ENCODE measurements at regions not wholly inside any gene's neighbourhood (a gene's known extent, or its start where the extent isn't known, plus 50 kb on each side); places are given as distances from the start of the nearest gene placed in this dataset.
"Not testable (repeated sequence)": the region's sequence is repeated elsewhere in the genome, so short reads cannot be mapped to it uniquely, and the experiment has no call there.

DNA sequence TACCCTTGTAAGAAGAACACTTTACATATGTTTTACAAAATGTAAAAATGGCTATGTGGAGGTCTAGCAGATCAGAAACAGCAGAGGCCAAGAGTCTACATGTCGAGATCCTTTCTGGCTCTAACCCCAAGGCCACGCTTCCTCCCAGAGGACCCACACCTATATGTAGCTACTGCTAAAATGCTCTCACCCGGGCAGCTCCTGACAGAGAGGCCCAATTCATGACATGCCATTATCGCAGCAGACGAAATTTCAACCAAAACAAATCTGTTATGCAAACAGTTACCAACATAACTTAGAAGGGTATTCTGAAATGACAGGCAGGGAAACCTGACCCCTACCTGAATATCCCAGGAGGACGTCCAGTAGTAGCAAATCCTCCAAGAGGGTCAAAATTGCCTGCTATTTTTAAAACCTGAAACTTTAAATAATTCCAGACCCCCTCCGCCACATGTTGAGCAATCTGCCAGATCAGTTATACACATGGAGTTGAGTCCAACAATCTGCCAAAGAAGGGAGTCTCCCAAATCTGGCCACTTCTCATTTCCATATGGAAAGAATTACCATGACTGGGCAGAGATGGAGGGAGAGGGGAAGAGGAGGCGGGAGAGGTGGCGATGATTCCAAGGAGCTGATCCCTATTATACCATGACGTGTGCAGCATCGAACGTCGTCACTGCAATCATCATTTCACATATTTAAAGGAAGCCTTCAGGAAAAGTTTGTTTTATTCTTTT, 192.9 kb upstream of the TBL1X start:
- no peak for DNase-seq

DNA sequence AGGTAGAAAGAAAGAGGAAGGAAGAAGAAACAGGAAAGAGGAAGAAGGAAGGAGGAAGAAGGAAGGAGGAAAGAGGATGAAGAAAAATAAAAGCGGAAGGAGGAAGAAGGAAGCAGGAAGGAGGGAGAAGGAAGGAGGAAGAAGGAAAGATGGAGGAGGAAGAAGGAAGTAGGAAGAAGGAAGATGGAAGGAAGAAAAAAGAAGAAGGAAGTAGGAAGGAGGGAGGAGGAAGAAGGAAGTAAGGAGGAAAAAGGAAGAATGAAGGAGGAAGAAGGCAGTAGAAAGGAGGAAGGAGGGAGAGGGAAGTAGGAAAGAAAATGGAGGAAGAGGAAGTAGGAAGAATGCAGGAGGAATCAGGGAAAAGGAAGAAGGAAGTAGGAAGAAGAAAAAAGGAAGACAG, 191.1 kb upstream of the TBL1X start:
- DNase-seq: no peak

DNA sequence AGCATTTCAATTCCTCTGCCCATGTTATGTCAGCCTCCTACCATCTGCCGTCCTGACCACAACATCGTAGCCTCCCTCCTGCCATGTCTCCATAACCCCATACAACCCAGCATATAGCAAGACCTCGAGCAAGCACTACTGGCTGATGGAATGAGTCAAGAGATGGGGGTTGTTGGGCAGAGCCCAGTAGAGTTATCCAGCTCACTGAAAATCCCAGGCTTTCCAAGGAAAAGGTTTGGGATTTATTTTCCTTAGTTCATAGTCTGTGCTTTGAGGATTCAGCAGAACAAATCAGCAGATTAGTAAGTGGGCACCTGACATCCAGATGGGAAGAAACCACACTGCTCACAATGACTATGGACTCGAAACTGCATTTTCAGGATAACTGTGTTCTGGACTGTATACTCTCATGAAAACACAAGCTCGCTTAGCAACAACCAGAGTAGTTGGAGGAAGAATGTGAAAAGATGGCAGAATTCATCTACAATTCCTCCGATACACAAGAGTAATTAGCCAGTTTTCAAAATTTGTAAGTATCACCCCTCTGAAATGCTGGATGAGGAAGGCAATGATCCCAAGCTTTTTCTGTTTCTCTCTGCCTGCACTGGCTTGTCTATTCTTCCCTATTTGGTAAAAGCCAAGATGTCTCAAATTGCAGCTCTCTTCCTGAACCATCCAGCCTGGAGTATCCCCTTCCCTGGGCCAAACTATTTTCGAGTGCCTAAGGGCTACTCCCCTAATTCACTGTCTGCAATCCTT, 186.2 kb upstream of the TBL1X start:
- no peak for DNase-seq

DNA sequence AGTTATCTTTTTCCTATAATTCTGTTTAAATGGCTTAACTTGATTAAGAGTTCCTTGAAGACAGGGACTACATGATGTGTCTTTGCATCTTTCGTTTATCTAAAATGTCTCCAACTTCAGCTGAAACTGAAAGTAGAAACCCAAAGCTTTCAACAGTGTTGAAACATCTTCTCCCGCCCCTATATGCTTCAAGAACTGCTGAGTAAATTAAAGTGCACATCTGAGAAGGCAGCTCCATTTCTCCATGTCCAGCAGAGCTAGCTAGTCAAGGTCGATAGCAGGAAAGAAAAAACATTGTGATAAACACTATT, 185.7 kb upstream of the TBL1X start:
- peak in 1 of 5 experiments; percentile 72 for DNase-seq

DNA sequence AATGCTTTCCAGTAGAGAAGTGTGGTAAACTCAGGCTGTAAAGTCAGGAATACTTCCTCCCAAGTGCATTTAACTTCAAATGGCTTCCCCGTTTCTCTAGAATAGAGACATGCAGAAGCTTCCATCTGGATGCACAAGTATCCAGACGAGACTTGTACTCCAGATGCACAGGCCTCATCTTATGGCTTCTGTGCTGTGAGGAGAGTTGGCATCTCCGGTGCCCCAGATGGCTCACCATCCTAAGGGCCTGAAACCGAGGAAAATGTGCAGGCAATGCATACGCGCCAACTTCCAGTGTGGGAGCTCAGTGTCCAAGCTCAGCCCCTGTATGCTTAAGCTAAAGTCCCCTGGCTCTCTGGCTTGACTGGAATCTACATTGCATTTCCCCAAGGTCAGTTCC, 184.0 kb upstream of the TBL1X start:
- DNase-seq: no peak

DNA sequence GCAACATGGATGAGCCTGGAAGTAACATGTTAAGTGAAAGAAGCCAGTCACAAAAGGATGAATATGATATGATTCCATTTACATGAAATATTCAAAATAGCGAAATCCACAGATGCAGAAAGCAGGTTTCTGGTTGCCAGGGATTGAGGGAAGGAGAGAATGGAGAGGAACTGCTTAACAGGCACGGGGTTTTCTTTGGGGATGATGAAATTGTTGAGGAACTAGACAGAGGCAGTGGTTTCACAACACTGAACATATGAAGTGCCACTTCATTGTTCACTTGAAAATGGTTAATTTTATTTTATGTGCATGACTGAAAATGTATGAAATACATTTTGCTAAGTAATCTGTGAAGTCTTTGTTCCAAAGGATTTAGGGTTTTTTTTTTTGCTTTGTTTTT, 182.5 kb upstream of the TBL1X start:
- DNase-seq: no peak

DNA sequence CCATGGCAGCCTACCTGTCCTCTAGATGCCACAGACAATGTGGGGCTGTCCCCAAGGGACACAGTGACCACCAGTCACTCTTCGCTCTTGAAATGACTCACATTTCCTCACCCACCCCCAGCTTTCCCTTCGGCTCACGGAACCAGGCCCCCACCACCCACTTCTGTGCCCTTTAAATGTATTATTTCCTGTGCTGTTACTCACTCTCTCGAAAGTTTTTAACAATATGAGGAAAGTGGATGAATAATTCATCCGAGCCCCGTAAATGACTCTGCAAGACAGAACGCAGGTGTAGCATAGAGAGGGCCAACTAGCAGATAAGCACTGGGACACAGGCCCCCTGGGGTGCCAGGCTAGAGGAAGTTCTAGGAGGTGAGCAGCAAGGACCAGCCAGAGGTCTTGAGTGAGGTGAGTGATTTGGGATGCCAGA, 179.5 kb upstream of the TBL1X start:
- DNase-seq: peak in 2 of 5 experiments; percentile 43 to 56

DNA sequence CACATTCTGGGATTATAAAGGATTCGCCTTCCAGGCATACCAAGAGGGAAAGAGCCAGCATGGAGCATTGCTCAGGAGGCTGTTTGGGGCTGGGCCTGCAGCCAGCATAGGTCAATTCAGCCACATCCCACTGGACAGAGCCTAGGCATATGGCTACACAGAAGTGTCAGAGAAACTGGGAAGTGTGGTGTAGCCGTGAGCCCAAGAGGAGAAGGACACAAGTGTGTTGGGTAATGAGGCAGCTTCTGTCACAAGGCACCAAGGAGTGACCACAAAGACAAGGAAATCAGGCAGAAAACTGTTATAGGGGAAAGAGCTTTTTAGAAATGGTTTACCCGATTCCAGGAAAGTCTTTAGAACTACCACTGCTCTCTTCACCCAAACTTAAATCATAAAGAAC, 178.6 kb upstream of the TBL1X start:
- no peak for DNase-seq

DNA sequence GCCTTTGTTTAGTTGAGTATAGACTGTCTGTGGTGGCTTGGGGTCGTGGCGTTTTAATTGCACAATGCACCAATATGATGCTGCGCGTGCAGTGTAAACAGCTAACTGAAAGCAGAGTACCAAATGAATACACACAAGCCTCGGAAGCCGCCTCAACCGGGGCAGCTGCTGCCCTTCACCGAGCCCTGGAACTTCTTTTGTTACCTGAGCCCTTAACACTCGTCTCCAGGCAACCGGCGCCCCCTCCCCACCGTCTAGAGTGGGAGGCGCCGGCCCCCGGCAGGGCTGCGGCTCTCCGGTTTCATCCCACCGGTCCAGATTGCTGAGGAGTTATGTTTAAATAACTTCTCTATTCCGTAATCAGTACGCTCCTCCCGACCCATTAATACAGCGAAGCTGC, 173.2 kb upstream of the TBL1X start:
- no peak for DNase-seq

DNA sequence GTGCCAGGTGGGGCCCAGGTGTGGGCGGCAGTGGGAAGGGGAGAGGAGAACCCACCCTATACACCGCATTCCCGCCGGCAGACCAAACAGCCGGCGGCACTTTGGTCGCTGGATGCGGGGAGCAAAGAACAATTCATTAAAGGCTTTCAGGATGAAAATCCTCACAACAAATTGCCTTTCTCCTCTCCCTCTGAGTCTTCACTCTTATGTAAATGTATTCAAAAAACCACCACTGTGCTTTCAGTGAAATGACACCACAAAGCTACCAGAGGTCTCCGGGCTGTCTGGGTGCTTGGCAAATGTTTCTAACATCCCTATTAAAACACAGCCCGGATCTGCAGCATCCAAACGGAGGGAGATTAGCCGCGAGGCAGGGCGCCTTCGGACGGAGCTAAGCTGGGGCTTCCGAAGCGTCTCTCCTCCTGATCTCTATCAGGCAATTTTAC, 171.8 kb upstream of the TBL1X start:
- no peak for DNase-seq

DNA sequence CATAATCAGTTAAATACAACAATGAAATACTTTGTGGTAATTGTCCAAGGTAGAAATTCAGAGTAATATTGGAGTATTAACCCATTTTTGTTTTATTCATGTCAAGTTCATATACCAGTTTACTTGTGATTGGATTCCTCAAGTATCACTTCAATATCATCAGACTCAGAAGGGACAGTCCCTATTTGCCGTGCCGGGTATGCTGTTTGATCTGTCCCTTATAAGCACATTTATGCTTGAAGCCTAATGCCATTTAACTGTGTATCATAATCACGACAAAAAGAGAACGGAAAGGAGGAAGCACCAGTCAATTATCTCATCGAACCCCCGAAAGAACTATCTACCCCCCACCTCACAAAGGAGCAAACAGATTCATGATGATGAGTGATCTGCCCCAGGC, 171.0 kb upstream of the TBL1X start:
- no peak for DNase-seq

DNA sequence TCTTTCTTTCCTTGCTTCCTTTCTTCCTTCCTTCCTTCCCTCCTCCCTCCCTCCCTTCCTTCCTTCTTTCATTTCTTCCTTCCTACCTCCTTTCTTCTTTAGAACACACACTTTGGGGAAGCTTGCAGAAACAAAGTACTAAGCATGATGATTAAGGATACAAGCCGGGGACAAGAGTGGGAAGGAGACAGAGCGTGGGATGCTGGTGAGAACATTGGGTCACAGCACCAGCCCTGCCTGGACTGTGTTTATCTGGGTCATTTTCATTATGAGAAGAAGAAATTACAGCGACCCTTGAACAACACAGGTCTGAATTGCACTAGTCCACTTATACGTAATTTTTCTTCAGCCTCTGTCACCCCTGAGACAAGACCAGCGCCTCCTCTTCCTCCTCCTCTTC, 169.3 kb upstream of the TBL1X start:
- no peak for DNase-seq

DNA sequence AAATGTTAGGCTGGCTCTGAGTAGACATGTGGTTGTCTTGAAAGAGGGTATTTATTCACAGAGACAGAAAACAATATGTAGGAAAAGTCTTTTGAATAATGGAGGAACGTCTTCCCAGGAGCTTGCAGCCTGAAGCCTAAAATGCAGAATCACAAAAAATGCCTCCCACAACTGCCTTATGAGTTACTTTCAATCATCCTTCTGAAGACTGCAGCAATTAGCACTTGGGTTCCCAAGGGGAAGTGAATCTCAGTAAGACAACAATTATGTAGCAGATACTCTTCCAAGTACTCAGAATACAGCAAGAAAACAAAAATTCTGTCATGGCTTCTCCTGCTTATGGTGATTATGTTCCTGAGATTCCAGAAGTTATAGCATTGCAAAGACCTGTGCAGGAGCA, 166.6 kb upstream of the TBL1X start:
- no peak for DNase-seq

DNA sequence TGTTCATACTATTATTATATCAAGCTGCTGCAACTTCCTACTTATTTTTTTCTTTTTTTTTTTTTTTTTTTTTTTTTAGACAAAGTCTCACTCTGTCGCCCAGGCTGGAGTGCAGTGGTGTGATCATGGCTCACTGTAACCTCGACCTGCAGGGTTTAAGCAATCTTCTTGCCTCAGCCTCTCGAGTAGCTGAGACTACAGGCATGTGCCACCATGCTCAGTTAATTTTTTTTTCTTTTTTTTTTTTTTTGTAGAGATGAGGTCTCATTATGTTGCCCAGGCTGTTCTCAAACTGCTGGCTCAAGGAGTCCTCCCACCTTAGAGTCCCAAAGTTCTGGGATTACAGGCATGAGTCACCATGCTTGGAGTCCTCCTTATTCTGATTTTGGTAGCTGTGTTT, 165.2 kb upstream of the TBL1X start:
- DNase-seq: not testable (repeated sequence)

DNA sequence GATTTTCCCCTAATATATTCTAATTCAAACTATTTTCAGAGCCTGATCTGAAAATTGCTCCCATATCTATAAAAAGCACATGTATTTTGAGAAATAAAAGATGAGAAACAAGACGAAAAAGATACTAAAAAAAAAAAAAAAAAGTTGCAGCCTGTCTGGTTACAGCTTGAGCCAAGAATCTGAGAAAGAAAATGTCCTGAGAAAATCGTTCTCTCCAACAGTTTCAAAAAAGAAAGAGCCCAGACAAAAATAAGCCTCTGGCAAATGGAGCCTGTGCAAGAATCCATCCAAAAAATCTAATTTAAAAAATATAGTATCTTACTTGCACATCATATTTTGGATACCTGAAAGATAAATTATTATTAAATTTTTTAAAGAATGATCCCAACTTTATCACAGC, 163.0 kb upstream of the TBL1X start:
- no peak for DNase-seq

DNA sequence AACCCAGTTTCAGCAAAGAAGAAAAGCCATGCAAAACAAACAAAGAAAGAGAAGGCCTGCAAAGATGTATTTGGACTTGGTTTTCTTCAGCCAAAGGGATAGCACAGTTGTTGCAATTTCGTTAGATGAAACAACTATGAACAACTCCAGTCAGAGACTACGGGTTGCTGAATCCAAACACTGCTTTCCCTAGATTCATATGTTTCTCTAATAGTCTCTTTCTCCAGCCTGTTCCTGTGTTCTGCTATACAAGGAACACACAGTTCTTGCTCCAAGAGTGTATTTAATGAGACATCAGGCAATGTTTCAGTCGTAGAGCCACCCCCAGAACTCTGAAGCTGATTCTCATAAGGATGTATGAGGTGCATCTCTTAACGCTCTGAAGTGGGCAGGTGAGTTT, 162.5 kb upstream of the TBL1X start:
- no peak for DNase-seq

DNA sequence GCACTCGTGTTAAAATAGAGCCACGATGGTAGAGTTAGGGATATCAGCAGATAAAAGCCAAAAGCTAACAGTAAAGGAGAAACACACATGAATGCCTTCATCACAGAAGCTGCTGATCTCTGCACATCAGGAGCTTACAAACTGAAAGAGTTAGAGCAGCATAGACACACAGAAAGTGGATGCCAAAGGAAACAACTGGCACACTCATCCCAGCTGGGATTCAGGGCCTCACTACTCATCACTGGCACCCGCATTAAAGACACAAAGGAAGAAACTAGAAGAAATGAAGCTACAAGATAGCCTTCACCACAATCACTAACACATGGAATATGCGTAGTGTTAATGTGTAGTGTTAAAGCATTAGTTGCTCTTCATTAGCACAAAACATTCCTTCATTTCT, 156.4 kb upstream of the TBL1X start:
- DNase-seq: no peak

DNA sequence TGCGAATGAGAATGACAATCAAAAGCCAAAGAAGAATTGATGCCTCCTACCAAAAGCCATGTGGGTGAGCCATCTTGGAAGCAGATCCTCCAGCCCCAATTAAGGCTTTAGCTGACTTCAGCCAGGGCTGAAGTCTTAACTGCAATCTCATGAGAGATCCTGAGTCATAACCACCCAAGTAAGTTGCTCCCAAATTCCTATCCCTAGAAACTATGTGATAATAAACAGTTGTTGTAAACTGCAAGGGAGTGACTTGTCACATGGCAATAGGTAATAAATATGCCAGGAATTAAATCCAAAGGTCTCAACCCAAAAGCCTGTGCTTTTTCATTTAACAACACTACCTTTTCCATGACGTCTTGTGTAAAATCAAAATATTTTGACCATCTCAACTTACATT, 154.2 kb upstream of the TBL1X start:
- DNase-seq: no peak

DNA sequence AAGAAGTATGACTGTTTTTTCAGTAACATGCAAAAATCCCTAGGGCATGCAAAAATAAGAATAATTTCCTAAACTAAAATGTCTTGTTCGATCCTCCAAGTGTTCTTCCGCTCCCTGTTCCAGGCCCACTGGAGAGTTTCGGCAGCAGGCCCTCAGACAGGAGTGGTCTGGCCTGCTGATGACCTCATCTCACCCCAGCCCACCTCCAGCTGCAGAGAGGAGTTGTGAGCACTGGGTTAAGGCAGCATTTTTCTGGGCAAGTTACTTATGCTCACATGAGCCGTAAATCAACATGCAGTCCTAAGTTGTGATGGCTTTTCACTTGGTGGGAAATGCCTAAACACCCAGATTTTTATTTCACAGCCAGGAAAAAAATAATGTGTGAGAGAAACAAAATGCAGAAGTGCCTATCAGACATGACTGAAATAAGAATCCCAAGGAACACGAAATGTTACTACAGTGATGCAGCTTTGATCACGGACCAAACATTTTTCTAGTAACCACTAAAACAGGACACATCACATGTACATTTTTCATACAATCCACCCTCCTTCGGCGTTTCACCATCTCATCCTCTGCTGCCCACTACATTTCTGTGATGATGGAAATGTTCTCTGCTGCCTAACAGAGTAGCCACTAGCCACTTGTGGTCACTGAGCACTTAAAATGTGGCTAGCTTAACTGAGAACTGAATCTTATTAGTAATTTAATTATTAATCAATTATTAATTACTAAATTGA, 153.3 kb upstream of the TBL1X start:
- no peak for DNase-seq

DNA sequence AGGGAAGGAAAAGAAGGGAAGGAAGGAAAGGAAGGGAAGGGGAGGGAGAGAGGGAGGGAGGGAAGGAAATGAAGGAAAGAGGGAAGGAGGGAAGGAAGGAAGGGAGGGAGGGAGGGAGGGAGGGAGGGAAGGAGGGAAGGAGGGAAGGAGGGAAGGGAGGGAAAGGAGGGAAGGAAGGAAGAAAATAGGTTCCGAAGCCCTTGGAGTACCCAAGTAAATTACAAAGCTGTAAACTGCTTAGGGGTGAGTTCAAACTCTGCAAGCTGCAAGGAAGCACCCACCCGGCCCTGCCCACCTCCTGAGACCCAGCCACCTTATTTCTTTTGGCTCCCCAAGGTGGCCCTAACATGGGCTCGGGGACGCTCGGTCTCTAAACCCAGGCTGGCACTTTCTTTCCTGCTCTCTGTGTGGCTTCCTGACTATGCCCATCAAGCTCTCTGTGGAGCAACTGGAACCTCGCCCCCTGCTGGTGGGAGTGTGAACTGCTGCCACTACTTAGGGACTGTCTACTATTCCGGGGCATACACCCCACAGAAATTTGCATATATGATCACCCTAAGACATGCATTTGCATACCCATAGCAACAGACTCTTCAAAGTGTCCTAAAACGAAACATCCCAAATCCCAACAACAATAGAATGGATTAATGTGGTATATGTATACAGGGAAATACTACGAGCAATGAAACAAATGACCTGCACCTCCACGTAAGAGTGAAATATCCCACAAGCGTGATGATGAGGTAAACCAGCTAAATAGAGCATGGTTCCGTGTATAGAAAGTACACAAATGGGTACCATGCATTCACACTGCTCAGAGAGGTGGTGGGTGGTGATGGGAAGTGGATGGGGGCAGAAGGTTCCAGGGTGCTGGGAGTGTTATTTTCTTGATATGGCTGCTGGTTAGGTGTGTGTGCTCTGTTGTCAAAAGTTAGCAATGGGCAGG, 151.7 kb upstream of the TBL1X start:
- DNase-seq: peak; percentile 38 to 70 (median 54)

DNA sequence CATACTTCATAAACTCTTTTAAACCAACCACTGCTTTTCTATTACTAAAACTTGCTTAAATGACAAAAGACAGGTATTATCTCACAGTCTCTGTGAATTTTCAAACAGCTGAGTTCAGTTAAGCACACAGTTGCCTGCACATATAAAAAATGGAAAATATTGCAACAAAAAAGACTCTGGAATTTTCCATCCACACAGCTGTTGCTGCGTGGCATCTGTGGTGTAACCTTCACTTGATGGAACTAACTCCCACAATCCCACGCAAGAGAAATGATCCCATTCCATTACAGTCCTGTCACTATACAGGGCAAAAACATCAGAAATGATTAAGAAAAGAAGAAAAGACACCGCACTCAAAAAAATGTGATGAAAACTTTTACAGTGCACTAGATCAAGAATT, 149.8 kb upstream of the TBL1X start:
- DNase-seq: no peak

DNA sequence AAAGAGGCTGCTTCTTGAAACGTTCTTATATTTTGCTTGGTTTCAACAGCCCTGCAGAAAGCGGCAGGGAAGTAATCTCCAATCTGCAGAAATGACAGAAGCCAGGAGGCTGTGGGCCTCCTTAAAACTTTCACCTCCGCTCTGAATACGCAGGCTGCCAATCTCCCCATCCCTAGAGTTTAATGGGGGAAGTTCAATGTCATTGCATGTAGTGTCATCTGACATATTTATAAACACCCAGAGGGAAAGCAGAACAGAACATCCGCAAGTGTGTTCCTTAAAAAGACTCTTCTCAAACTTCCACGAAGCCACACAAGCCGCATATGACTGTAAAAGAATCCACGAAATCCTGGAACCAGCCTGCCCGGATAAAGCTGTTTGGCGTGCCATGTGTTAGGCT, 148.8 kb upstream of the TBL1X start:
- DNase-seq: no peak

DNA sequence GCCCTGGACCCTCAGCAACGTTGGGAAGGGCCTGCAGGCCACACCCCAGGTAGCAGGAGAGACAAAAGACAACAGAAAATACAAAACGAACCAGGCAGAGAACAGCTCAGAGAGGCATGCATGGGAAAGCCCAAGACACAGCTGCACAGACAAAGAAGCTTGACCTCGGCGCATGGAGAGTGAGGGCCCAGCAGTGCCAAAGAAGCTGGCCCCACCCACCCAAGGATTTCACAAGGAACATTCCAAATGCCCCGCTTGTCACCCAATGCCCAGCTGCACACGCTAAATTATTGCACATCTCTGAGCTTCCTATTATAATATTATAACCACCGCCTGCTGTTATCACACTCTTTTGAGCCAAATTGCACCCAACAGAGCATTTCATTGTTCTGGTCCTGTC, 147.7 kb upstream of the TBL1X start:
- no peak for DNase-seq
